DMS153 (cell line): ENCODE measurements at regions not wholly inside any gene's neighbourhood (a gene's known extent, or its start where the extent isn't known, plus 50 kb on each side); places are given as distances from the start of the nearest gene placed in this dataset.

Experiments used
- DNase-seq: peaks from one replicate; lab custom pipeline; 2025; lab: John Stamatoyannopoulos, UW

DNA sequence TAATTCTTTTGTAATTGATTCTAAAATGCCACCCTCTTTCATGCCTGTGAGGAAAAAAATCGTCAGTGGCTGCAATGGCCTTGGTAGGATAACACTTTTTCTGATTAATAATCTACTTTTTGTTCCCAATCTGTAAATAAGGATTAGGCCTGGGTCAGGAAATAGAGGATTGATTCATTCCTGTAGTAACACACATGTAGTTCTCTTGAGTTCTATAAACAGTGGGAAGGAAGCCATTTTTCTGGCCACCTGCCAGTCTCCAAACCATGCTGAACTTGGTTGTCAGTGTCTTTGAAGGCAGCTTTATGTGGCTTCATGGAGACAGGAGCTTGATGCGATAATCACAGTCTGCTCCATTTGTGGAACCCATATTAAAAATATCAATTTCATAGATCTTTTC, 169.3 kb upstream of the NFE2L3 start:
- DNase-seq = no peak

DNA sequence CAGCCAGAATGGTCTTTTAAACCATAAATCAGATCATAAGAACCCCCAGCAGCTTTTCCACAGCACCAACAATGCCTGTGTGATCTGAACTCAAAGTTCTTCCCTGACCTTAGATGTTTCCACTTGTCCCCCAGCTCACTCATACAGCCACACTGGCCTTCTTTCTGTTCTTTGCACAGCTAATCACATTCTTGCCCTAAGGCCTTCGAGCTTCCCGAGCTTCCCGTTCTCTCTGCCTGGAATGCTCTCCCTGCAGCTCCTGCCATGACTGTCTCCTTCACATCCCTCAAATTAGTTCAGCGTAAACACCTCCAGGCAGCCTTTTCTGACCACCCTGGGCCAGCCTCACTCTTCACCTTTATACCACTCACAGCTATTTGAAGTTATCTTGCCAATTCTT, 166.8 kb upstream of the NFE2L3 start:
- no peak for DNase-seq

DNA sequence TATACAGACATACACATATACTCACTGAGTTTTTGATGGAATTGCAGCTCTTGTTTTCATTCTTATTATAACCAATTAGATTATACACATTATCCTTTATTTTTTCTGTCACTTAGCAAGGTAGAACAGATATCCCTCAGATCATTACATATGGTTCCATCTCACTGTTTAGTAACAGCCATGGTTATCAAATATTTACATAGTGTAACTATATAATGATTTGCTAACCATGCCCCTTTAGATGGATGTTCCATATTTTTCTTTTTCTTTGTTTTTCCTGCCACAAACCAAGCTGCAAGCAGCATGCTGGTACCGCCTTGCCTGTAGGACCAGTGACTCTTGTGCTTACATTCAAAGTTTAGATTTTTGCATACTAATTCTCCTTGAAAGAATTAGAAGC, 163.4 kb upstream of the NFE2L3 start:
- DNase-seq = no peak

DNA sequence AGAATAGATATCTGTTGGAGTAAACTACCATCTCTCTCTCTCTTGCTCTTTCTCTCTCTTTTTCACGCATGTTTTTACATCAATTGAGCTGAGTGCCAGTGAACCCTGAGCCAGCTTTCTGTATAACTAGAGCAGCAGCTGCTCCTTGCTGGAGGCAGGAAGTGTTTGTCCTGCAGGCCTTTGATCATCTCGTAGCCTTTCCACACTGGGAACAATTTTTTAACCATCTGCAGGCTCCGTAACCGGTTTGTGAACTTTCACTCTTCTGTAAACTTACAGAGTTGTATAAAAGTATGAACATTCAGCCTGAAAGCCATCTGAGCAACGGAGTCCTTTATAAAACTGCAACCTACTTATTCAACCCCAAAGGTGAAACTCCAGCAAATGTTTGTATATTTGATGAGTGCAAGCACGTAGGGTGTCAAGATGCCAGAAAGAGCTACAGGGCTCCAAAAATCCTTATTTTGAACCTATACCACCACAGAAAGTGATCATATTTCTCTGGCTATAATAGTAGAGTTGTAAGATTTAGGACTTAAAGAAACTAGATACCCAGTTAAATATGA, 162.8 kb upstream of the NFE2L3 start:
- DNase-seq = peak; percentile 77

- no peak for DNase-seq
These were observed 157.5 kb upstream of the NFE2L3 start for GRCh38 chr7:25994433-25994994.

DNA sequence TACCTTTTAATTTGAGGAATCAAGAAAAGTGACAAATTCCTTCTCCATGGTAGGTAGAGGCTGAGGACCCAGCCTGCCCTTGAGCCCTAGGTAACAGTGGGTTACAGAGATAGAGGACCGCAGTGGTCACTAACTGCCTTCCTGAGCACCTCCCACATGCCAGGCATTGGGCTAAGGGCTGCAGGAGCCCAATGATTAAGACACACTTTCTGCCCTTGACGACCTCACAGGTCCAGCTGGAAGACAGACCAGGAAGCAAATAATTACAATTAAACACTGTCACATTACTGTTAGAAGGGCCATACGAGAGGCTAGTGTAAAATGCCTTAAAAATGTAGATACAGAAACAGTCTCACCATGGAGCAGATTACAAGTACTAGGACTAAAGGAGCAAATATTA, 156.8 kb upstream of the NFE2L3 start:
- no peak for DNase-seq

- peak; percentile 44 for DNase-seq
These were observed 156.0 kb upstream of the NFE2L3 start for GRCh38 chr7:25996006-25996408.

- no peak for DNase-seq
These were observed 153.5 kb upstream of the NFE2L3 start for GRCh38 chr7:25998499-25998898.

DNA sequence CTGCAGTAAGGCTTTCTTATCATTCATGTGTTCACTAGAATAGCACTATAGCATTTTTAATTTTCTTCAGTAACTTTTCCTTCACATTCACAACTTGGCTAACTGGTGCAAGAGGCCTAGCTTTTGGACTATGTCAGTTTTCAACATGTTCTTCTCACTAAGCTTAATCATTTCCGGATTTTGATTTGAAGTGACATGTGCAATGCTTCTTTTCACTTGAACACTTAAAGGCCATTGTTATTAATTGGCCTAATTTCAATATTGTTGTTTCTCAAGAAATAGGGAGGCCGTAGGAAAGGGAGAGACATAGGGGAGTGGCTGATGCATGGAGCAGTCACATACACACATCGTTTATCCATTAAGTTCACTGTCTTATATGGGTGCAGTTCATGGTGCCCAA, 151.2 kb upstream of the NFE2L3 start:
- DNase-seq = no peak

DNA sequence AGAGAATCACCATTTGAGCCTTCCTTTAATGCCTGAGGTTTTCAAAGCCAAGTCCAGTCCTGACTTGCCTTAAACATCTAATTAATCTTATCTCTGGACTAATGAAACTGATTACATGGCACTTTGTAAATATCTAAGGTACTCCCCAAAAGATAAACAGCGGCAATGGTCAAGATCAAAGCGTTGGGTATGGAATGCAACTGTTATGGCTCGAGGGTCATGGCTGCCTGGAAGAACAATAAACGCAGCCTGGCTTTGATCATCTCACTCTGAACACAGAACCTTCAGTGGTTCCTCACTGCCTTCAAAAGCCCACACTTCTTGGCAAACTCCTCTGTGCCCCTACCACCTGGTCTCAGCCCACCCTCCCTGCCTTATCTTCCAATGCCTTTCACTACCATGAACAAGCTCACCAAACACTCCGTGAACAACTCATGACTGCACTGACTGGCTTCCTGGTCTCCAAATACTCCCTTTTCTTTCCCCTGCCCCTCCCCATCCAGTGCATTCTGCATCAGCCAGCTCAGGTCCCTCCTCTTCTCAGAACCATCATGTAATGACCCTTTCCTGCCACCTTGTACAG, 150.2 kb upstream of the NFE2L3 start:
- no peak for DNase-seq

DNA sequence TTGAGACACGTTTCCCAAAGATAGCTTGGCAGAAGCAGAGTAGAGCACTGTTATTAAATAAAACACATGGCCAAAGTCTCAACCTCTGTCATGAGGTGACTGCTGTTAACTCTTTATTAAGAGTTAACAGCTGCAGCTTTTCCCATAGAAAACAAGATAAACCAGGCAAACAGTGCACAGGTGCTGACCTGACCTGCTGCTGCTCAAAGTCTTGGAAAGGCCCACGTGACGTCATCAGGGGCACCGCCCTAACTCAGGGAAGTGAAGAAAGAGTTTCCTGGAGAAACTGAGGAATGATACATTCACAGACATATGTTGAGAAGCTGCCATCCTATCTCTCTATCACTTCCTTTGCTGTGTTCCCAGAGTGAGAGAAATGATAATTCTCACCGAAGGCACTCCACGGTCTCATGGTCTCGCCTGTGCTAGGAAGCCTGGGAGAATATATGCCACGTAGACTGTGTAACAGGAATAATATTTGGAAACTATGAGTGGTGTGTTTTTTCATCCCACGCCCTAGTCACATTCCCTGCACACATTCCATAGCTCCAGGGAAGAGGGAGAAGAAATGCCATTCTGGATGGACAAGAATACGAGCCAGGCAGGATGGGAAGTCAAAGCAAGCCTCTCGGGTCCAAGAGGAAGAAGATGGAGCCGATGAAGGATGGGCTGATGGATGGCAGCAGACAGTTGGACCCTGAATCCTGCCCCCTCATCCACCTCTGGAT, 146.2 kb upstream of the NFE2L3 start:
- no peak for DNase-seq

DNA sequence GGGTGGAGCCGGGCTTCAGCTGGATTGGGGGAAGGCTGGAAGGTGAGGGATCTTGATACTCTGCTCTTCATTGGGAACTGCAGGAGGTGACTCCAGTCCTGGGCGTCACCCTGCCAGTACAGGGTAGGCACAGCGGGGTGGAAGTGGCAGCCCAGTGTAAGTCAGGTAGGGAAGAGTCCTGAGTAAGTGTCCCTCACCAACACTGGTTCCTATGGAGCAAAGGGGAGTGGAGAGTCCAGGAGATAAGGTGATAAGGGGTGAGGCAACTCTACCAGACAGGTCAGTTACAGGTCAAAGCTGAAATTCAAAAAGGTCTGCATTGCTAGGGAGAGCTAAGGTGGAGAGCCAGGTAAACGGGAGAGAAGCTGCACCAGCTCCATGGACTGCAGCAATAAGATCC, 145.6 kb upstream of the NFE2L3 start:
- no peak for DNase-seq

GRCh38 chr7:26007510-26007909, 144.5 kb upstream of the NFE2L3 start:
- DNase-seq = no peak

- no peak for DNase-seq
These were observed 143.6 kb upstream of the NFE2L3 start for GRCh38 chr7:26008428-26008827.

GRCh38 chr7:26011039-26011696, 140.8 kb upstream of the NFE2L3 start:
- DNase-seq = no peak

DNA sequence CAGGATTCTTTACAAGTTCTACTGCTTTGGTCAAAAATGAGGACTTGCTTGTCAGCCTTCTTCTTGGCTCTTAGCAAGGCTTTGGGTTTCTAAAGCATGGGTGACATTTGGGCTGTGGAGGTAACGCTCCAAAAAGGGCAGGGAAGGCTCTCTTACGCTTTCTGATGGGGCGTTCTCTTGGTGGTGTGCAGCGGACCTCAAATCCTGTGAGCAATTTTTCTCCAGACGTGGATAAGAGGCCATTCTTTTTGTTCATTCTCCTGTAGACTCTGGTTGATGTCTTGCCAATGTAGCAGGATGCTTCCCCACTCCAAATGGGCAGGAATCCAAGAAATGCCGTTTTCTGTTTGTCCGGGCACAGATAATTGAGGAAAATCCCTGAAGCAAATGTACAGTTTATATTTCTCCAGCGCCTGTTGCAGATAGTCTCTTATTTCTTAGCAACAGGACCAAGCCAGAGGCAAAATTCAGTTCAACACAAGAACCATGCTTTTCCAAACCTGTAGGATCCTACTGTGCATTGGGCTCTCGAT, 138.4 kb upstream of the NFE2L3 start:
- peak; percentile 34 for DNase-seq

DNA sequence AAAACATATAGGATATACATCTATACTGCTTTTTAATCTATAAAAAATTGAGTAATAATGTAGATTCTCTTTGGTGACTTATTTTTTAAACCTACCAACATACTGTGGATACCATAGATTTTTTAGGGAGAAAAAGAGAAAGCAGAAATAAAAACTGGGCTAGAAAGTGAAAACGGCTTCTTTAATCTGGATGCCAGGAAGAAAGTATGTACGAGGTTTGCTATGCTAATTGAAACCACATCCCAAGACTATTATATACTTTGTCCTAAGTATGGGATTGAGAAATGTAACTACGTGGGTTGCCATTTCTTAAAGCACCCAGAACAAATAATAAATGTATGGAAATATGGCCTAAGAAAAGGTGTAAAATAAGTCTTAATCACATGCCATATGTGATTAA, 129.0 kb upstream of the NFE2L3 start:
- no peak for DNase-seq

GRCh38 chr7:26029911-26030310, 122.1 kb upstream of the NFE2L3 start:
- no peak for DNase-seq

GRCh38 chr7:26034391-26034790, 117.6 kb upstream of the NFE2L3 start:
- DNase-seq = no peak

- no peak for DNase-seq
These were observed 116.4 kb upstream of the NFE2L3 start for GRCh38 chr7:26035552-26035951.

DNA sequence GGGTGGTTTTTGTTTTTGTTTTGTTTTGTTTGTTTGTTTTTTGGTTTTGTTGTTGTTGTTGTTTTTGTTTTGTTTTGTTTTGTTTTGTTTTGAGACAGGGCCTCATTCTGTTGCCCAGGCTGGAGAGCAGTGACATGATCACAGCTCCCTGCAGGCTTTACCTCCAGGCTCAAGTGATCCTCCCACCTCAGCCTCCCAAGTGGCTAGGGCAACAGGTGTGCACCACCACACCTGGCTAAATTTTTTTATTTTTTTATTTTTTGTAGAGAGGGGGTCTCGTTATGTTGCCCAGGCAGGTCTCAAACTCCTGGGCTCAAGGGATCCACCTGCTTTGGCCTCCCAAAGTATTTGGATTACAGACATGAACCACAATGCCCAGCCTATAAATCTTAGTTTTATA, 115.9 kb upstream of the NFE2L3 start:
- DNase-seq = no peak

DNA sequence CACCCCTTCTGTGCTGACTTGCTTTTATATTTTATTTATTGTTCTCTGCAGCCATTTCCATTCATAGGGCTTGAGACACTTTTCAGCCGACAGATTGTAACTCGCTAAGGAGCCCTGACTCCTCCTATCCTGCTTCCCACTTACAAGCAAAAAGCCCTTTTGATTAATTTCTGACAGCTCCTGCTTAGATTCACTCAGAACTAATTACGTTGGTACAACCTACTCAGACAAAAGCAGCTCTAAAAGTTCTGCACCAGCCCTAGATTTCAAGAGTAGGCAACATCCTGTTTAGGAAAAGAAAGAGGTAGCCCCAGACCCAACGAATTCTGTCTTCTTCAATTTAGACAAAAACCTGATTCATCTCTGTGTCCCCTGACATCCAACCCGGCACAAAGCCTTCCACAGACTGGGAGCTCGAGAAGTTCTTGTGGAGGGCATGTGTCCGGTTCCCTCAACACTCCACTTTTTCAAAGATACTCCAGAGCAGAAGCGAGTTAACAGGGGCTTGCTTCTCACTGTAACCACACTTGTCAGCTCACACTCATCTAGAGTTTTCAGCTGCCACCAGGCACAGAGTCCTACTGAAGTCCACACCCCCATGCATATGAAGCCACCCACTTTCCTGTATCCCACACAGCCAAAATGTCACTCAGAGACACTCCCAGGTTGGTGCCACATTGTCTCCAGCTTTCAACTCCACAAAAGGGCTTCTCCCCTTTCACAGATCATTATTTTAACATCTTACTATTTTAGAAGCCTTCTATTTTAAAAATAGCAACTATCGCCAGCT, 113.6 kb upstream of the NFE2L3 start:
- DNase-seq = no peak
